ENCODE measurements at regions not wholly inside any gene's neighbourhood (a gene's known extent, or its start where the extent isn't known, plus 50 kb on each side); places are given as distances from the start of the nearest gene placed in this dataset.
"Not testable (repeated sequence)": the region's sequence is repeated elsewhere in the genome, so short reads cannot be mapped to it uniquely, and the experiment has no call there.

GRCh38 chr5:42242210-42242609 lies 181.0 kb upstream of the GHR start:
- DNase-seq (ENCODE audit: low read depth in 2 of 2), result no peak

GRCh38 chr5:42242881-42243485 lies 180.3 kb upstream of the GHR start:
- no peak for DNase-seq (ENCODE audit: low read depth in 2 of 2)

- no peak for DNase-seq (ENCODE audit: low read depth in 2 of 2)
Observed at GRCh38 chr5:42252306-42252705, 170.9 kb upstream of the GHR start.

GRCh38 chr5:42259914-42260313 lies 163.3 kb upstream of the GHR start:
- not testable (repeated sequence) for DNase-seq (ENCODE audit: low read depth in 2 of 2)

- DNase-seq (ENCODE audit: low read depth in 2 of 2), result no peak
Observed at GRCh38 chr5:42267091-42267490, 156.1 kb upstream of the GHR start.

GRCh38 chr5:42268170-42268569 lies 155.1 kb upstream of the GHR start:
- not testable (repeated sequence) for DNase-seq (ENCODE audit: low read depth in 2 of 2)

GRCh38 chr5:42268630-42269029 lies 154.6 kb upstream of the GHR start:
- no peak for DNase-seq (ENCODE audit: low read depth in 2 of 2)

- DNase-seq (ENCODE audit: low read depth in 2 of 2), result no peak
Observed at GRCh38 chr5:42270771-42271170, 152.5 kb upstream of the GHR start.

GRCh38 chr5:42274913-42275312 lies 148.3 kb upstream of the GHR start:
- DNase-seq (ENCODE audit: low read depth in 2 of 2), result no peak

GRCh38 chr5:42277293-42277692 lies 145.9 kb upstream of the GHR start:
- no peak for DNase-seq (ENCODE audit: low read depth in 2 of 2)

GRCh38 chr5:42284584-42284983 lies 138.7 kb upstream of the GHR start:
- DNase-seq (ENCODE audit: low read depth in 2 of 2), result no peak

- DNase-seq (ENCODE audit: low read depth in 2 of 2), result no peak
Observed at GRCh38 chr5:42285230-42285629, 138.0 kb upstream of the GHR start.

GRCh38 chr5:42300496-42300895 lies 122.7 kb upstream of the GHR start:
- DNase-seq (ENCODE audit: low read depth in 2 of 2), result no peak

GRCh38 chr5:42301349-42301748 lies 121.9 kb upstream of the GHR start:
- no peak for DNase-seq (ENCODE audit: low read depth in 2 of 2)

GRCh38 chr5:42302186-42302585 lies 121.1 kb upstream of the GHR start:
- DNase-seq (ENCODE audit: low read depth in 2 of 2), result no peak

- no peak for DNase-seq (ENCODE audit: low read depth in 2 of 2)
Observed at GRCh38 chr5:42306287-42306686, 117.0 kb upstream of the GHR start.

GRCh38 chr5:42309865-42310264 lies 113.4 kb upstream of the GHR start:
- no peak for DNase-seq (ENCODE audit: low read depth in 2 of 2)

GRCh38 chr5:42315214-42315613 lies 108.0 kb upstream of the GHR start:
- DNase-seq (ENCODE audit: low read depth in 2 of 2), result no peak

GRCh38 chr5:42317575-42317974 lies 105.7 kb upstream of the GHR start:
- DNase-seq (ENCODE audit: low read depth in 2 of 2), result no peak

- DNase-seq (ENCODE audit: low read depth in 2 of 2), result not testable (repeated sequence)
Observed at GRCh38 chr5:42319546-42319945, 103.7 kb upstream of the GHR start.

GRCh38 chr5:42321785-42322184 lies 101.5 kb upstream of the GHR start:
- DNase-seq (ENCODE audit: low read depth in 2 of 2), result no peak

- no peak for DNase-seq (ENCODE audit: low read depth in 2 of 2)
Observed at GRCh38 chr5:42337143-42337542, 86.1 kb upstream of the GHR start.

GRCh38 chr5:42337607-42338006 lies 85.6 kb upstream of the GHR start:
- no peak for DNase-seq (ENCODE audit: low read depth in 2 of 2)

GRCh38 chr5:42338136-42338535 lies 85.1 kb upstream of the GHR start:
- no peak for DNase-seq (ENCODE audit: low read depth in 2 of 2)
